Esophagus muscularis mucosa (tissue), 4 donors: ENCODE measurements at regions not wholly inside any gene's neighbourhood (a gene's known extent, or its start where the extent isn't known, plus 50 kb on each side); places are given as distances from the start of the nearest gene placed in this dataset.

Experiments
- DNase-seq: peaks from one replicate; pipeline ENCODE4 v3.0.0-alpha.2; 2017; ENCODE audit errors: extremely low spot score
- H3K27ac ChIP-seq, 4 donors: fragments of 200-600 bp; sonication (generic); replicated peaks in 1 of 4; 1 replicate in 3 of 4; 2 replicates in 1 of 4; pipeline ENCODE4 v1.5.1; 2016 to 2019; ENCODE audit warnings: mild to moderate bottlenecking in 1 of 4
- H3K27me3 ChIP-seq, 4 donors: fragments of 200-600 bp; sonication (generic); one replicate each; pipeline versions ENCODE4 v1.5.1 to v1.6.0; 2016 to 2019
- H3K36me3 ChIP-seq, 4 donors: fragments of 200-600 bp; sonication (generic); one replicate each; pipeline ENCODE4 v1.5.1; 2016 to 2019
- H3K4me1 ChIP-seq, 4 donors: fragments of 200-600 bp; sonication (generic); one replicate each; pipeline ENCODE4 v1.5.1; 2016 to 2019
- H3K4me3 ChIP-seq, 4 donors: fragments of 200-600 bp; sonication (generic); 1 replicate in 2 of 4; 2 replicates in 2 of 4; pipeline ENCODE4 v1.5.1; 2016 to 2019; ENCODE audit warnings: mild to moderate bottlenecking in 4 of 4, moderate library complexity in 1 of 4
- H3K9me3 ChIP-seq, 4 donors: fragments of 200-600 bp; sonication (generic); 1 replicate in 3 of 4; 2 replicates in 1 of 4; pipeline ENCODE4 v1.5.1; 2016 to 2019
- CTCF ChIP-seq, 3 experiments: fragments of 200-600 bp in 2 of 3; fragments of 450-650 bp in 1 of 3; sonication (generic) in 2 of 3; IDR thresholded peaks; one replicate each; pipeline ENCODE4 v1.5.1; 2017 to 2019; ENCODE audit warnings: antibody characterized with exemption in 3 of 3, mild to moderate bottlenecking in 2 of 3, moderate library complexity in 1 of 3
- EP300 ChIP-seq: sonication (generic); formaldehyde crosslinking; IDR thresholded peaks from one replicate; pipeline ENCODE4 v1.6.1; 2017; ENCODE audit warnings: antibody characterized with exemption
- POLR2A ChIP-seq: fragments of 450-650 bp; IDR thresholded peaks from one replicate; pipeline ENCODE4 v1.6.1; 2017; ENCODE audit warnings: antibody characterized with exemption, moderate library complexity, mild to moderate bottlenecking, low read depth
- POLR2AphosphoS5 ChIP-seq, 2 donors: sonication (generic); formaldehyde crosslinking; IDR thresholded peaks; one replicate each; pipeline ENCODE4 v1.6.1; 2017; ENCODE audit warnings: antibody characterized with exemption in 2 of 2
- WGBS: methylation state at CpG from one replicate; pipeline ENCODE4 v1.1.5; 2018; 5-methylcytosine and 5-hydroxymethylcytosine counted together
- intact Hi-C: fragments of 100-400 bp; cut with DNase I; formaldehyde crosslinking; loops from one replicate; pipeline ENCODE4 v1.15.1; 2023

GRCh38 chr15:97678656-97679055 is 281.8 kb upstream of the ARRDC4 start:
- no peak for DNase-seq
- intact Hi-C loops, result no loop called here
- no peaks in the 10 kb centered on the region for H3K36me3 ChIP-seq
- 79% methylated on average over 2 of the region's 2 CpGs for WGBS
- no peaks in the 10 kb centered on the region for H3K27me3 ChIP-seq
- no peaks in the 10 kb centered on the region for H3K9me3 ChIP-seq
- no peak for TF ChIP-seq POLR2AphosphoS5 (IDR thresholded peaks at IDR 0.05)
- no peak for TF ChIP-seq EP300
- no peak for TF ChIP-seq CTCF (IDR thresholded peaks at IDR 0.05)
- no peak for TF ChIP-seq POLR2A
- no peaks in the 10 kb centered on the region for H3K4me1 ChIP-seq
- H3K27ac ChIP-seq, result no peak overlapping the region
- H3K4me3 ChIP-seq, result no peak overlapping the region

GRCh38 chr15:97679106-97679688 is 281.3 kb upstream of the ARRDC4 start:
- Histone ChIP-seq H3K36me3 (no peaks in the 10 kb centered on the region), H3K9me3 (no peaks in the 10 kb centered on the region), H3K4me3 (no peak overlapping the region), H3K27ac (no peak overlapping the region), H3K4me1 (no peaks in the 10 kb centered on the region), H3K27me3 (no peaks in the 10 kb centered on the region)
- no peak for DNase-seq
- TF ChIP-seq POLR2A, result no peak
- TF ChIP-seq EP300, result no peak
- TF ChIP-seq POLR2AphosphoS5 (IDR thresholded peaks at IDR 0.05), result no peak
- no peak for TF ChIP-seq CTCF (IDR thresholded peaks at IDR 0.05)
- WGBS, result 61% methylated on average over 6 of the region's 6 CpGs
- intact Hi-C loops, result no loop called here

- H3K4me1 ChIP-seq, result no peaks in the 10 kb centered on the region
- TF ChIP-seq CTCF (IDR thresholded peaks at IDR 0.05), result no peak
- H3K4me3 ChIP-seq, result no peak overlapping the region
- intact Hi-C loops, result no loop called here
- no peaks in the 10 kb centered on the region for H3K27me3 ChIP-seq
- H3K27ac ChIP-seq, result no peak overlapping the region
- DNase-seq, result no peak
- H3K36me3 ChIP-seq, result no peaks in the 10 kb centered on the region
- no peaks in the 10 kb centered on the region for H3K9me3 ChIP-seq
- 82% methylated on average over 5 of the region's 5 CpGs for WGBS
Observed at GRCh38 chr15:97680606-97681220, 279.8 kb upstream of the ARRDC4 start.

- Histone ChIP-seq H3K27me3 (no peaks in the 10 kb centered on the region), H3K36me3 (no peaks in the 10 kb centered on the region), H3K27ac (no peak overlapping the region), H3K4me3 (no peak overlapping the region), H3K4me1 (no peaks in the 10 kb centered on the region), H3K9me3 (no peaks in the 10 kb centered on the region)
- DNase-seq, result no peak
- no peak for TF ChIP-seq POLR2AphosphoS5 (IDR thresholded peaks at IDR 0.05)
- no peak for TF ChIP-seq POLR2A
- no peak for TF ChIP-seq CTCF (IDR thresholded peaks at IDR 0.05)
- TF ChIP-seq EP300, result no peak
- intact Hi-C loops, result no loop called here
- 61% methylated on average over 3 of the region's 3 CpGs for WGBS
Observed at GRCh38 chr15:97683831-97684230, 276.7 kb upstream of the ARRDC4 start.

GRCh38 chr15:97684249-97684648 is 276.3 kb upstream of the ARRDC4 start:
- Histone ChIP-seq H3K4me3 (no peak overlapping the region), H3K4me1 (no peaks in the 10 kb centered on the region), H3K36me3 (no peaks in the 10 kb centered on the region), H3K27ac (no peak overlapping the region), H3K9me3 (no peaks in the 10 kb centered on the region), H3K27me3 (no peaks in the 10 kb centered on the region)
- 58% methylated on average over 6 of the region's 6 CpGs for WGBS
- intact Hi-C loops, result no loop called here
- no peak for DNase-seq
- TF ChIP-seq POLR2A (no peak), EP300 (no peak), POLR2AphosphoS5 (IDR thresholded peaks at IDR 0.05) (no peak), CTCF (IDR thresholded peaks at IDR 0.05) (no peak)
